MG63 (cell line): ENCODE measurements at regions not wholly inside any gene's neighbourhood (a gene's known extent, or its start where the extent isn't known, plus 50 kb on each side); places are given as distances from the start of the nearest gene placed in this dataset.
"Not testable (repeated sequence)": the region's sequence is repeated elsewhere in the genome, so short reads cannot be mapped to it uniquely, and the experiment has no call there.

Source experiments
- DNase-seq: peaks from one replicate; pipeline ENCODE4 v3.0.0-alpha.2; 2020
- H3K27me3 ChIP-seq: fragments of 250-450 bp; sonication (Bioruptor Pico); 2 replicates; pipeline ENCODE4 v1.5.1; 2020; ENCODE audit warnings: mild to moderate bottlenecking, moderate library complexity
- H3K36me3 ChIP-seq: fragments of 250-450 bp; sonication (Bioruptor Pico); 2 replicates; pipeline ENCODE4 v1.5.1; 2020; ENCODE audit warnings: mild to moderate bottlenecking, moderate library complexity
- H3K4me3 ChIP-seq: fragments of 250-450 bp; sonication (Bioruptor Pico); 2 replicates; pipeline ENCODE4 v1.5.1; 2020; ENCODE audit warnings: mild to moderate bottlenecking, moderate library complexity
- H3K9me3 ChIP-seq: fragments of 250-450 bp; sonication (Bioruptor Pico); 2 replicates; pipeline ENCODE4 v1.5.1; 2020; ENCODE audit warnings: mild to moderate bottlenecking, moderate library complexity

- H3K4me3 ChIP-seq, result no peak overlapping the region
- H3K27me3 ChIP-seq, result no peaks in the 10 kb centered on the region
- H3K36me3 ChIP-seq, result no peaks in the 10 kb centered on the region
- DNase-seq, result no peak
- H3K9me3 ChIP-seq, result no peaks in the 10 kb centered on the region
Observed at GRCh38 chr6:103124471-103124870, 1731.0 kb downstream of the GRIK2 start.

- Histone ChIP-seq H3K27me3 (no peaks in the 10 kb centered on the region), H3K36me3 (no peaks in the 10 kb centered on the region), H3K4me3 (no peak overlapping the region), H3K9me3 (no peaks in the 10 kb centered on the region)
- peak; percentile 40 for DNase-seq
Observed at GRCh38 chr6:103122766-103123601, 1729.5 kb downstream of the GRIK2 start.

DNA sequence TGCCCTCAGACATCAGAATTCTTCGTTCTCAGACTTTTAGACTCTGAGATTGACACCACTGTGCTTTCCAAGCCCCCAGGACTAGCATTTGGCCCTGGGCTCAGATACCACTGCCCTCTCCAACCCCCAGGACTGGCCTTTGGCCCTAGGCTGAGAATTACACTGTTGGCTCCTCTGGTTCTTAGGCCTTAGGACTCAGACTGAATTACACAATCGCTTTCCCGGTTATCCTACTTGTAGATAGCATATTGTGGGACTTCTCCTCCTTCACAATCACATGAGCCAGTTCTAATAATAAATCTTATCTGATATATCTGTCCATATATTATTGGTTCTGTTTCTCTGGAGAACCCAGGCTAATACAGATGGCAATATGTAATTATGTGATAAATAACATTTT, 1725.5 kb downstream of the GRIK2 start:
- H3K9me3 ChIP-seq, result no peaks in the 10 kb centered on the region
- no peaks in the 10 kb centered on the region for H3K27me3 ChIP-seq

GRCh38 chr6:103114582-103114981, 1721.1 kb downstream of the GRIK2 start:
- no peak for DNase-seq

More for the DNA sequence above, 1725.5 kb downstream of the GRIK2 start:
- Histone ChIP-seq H3K36me3 (no peaks in the 10 kb centered on the region), H3K4me3 (no peak overlapping the region)
- no peak for DNase-seq

DNA sequence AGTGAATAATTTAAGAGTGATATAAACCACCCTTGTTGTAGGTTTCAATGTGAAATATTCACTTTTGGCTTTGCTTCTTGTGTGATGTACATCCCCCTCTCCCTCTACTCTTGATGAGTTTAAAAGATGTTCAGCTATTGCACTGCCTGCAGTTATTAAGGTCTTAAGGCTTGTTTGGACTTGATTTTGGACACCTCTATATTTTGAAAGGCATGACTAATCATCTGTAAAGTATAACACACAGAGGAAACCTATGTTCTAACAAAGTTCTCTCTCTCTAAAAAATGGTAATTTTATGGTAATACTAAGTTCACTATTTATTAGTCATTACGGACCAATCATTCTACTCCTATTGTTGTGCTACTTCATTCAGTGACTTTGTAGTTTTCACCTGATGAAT, 1719.9 kb downstream of the GRIK2 start:
- DNase-seq, result no peak
- Histone ChIP-seq H3K27me3 (no peaks in the 10 kb centered on the region), H3K9me3 (no peaks in the 10 kb centered on the region), H3K4me3 (no peak overlapping the region), H3K36me3 (no peaks in the 10 kb centered on the region)

More at GRCh38 chr6:103114582-103114981, 1721.1 kb downstream of the GRIK2 start:
- Histone ChIP-seq H3K27me3 (no peaks in the 10 kb centered on the region), H3K36me3 (no peaks in the 10 kb centered on the region), H3K4me3 (no peak overlapping the region), H3K9me3 (no peaks in the 10 kb centered on the region)

DNA sequence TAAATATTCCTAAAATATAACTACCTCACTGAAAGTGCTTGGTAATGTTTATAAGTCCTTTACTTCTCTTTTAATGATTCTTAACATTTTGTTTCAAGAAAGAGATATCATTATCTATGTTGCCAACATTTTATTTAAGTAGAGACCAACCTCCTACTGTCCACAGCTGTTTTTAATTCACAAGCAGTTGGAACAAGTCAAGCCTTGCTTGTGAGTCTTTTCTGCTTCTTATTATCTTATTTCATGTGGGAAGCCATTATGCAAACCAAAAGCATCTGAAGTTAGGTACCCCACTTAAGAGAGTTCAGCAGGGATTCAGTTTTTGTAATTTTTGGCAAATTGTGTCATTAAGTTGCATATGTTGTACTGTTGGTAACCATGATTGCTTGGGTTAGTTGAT, 1714.5 kb downstream of the GRIK2 start:
- Histone ChIP-seq H3K9me3 (no peaks in the 10 kb centered on the region), H3K27me3 (no peaks in the 10 kb centered on the region), H3K4me3 (no peak overlapping the region), H3K36me3 (no peaks in the 10 kb centered on the region)
- no peak for DNase-seq

GRCh38 chr6:103105686-103106085, 1712.2 kb downstream of the GRIK2 start:
- no peaks in the 10 kb centered on the region for H3K27me3 ChIP-seq
- no peaks in the 10 kb centered on the region for H3K36me3 ChIP-seq
- no peaks in the 10 kb centered on the region for H3K9me3 ChIP-seq
- no peak for DNase-seq
- H3K4me3 ChIP-seq, result no peak overlapping the region

GRCh38 chr6:103101267-103101666, 1707.8 kb downstream of the GRIK2 start:
- DNase-seq, result no peak
- Histone ChIP-seq H3K4me3 (no peak overlapping the region), H3K27me3 (no peaks in the 10 kb centered on the region), H3K36me3 (no peaks in the 10 kb centered on the region), H3K9me3 (no peaks in the 10 kb centered on the region)

GRCh38 chr6:103092414-103092813, 1698.9 kb downstream of the GRIK2 start:
- H3K36me3 ChIP-seq, H3K27me3 ChIP-seq: not testable (repeated sequence)

DNA sequence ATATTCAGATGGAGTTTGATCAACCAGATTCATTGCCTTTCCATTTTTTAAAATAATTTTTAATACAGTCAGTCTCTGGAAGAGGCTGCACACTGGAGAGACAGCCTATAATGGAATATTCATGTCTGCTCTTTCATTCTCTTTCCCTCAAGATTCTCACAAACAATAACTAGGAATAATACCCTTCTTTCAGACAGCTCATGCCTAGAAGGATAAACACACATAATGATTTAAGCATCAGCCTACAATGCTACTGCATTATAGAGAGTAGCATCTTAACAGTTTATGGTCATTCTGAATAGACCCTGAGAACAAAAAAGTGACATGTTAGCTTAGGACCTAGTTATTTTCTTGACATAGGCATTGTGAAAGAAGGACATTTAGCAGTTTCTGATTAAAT, 1692.3 kb downstream of the GRIK2 start:
- Histone ChIP-seq H3K4me3 (no peak overlapping the region), H3K36me3 (no peaks in the 10 kb centered on the region), H3K27me3 (no peaks in the 10 kb centered on the region), H3K9me3 (no peaks in the 10 kb centered on the region)
- DNase-seq, result no peak

More at GRCh38 chr6:103092414-103092813, 1698.9 kb downstream of the GRIK2 start:
- H3K9me3 ChIP-seq, DNase-seq, H3K4me3 ChIP-seq: not testable (repeated sequence)

GRCh38 chr6:103081876-103082630, 1688.5 kb downstream of the GRIK2 start:
- Histone ChIP-seq H3K27me3 (no peaks in the 10 kb centered on the region), H3K4me3 (no peak overlapping the region), H3K9me3 (no peaks in the 10 kb centered on the region), H3K36me3 (no peaks in the 10 kb centered on the region)
- no peak for DNase-seq

DNA sequence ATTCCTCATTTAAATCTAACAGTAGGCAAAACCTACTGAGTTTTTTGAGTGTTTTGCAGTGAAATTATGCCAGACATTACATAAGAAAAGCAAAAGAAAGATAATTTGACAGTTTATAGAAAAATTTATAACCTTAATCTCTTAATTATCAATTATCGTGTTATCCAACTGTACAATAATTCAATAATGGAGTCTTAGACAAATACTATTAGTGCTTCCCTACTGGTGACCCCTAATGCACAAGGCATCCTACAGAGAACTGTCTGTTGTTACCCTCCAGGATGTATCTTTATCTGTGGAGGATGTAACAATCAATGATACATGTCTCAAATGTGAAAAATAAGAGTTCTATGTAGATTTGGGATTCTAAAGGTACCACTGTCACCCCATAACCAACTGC, 1687.6 kb downstream of the GRIK2 start:
- H3K27me3 ChIP-seq, result no peaks in the 10 kb centered on the region

DNA sequence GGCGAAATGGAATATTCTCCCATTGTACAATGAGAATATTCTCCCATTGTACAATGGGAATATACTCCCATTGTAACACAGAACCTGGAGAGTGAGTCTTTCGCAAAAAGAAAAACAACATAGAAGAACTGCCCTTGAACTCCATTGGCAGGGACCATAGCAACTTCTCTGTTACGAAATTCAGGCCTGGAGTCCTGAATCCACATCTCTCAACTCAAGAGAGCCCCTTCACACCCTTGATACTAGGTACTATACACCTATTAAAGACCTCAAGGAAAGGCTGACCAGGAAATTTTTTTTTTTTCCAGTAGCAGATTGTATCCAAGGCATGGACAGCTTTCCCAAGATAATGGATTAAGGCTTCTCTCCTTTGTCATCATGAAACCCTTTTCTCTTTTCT, 1687.0 kb downstream of the GRIK2 start:
- DNase-seq, result no peak

More for the DNA sequence above, 1687.6 kb downstream of the GRIK2 start:
- no peaks in the 10 kb centered on the region for H3K36me3 ChIP-seq
- no peak overlapping the region for H3K4me3 ChIP-seq
- H3K9me3 ChIP-seq, result no peaks in the 10 kb centered on the region
- no peak for DNase-seq

GRCh38 chr6:103079867-103080266, 1686.4 kb downstream of the GRIK2 start:
- Histone ChIP-seq H3K9me3 (no peaks in the 10 kb centered on the region), H3K36me3 (no peaks in the 10 kb centered on the region), H3K4me3 (no peak overlapping the region), H3K27me3 (no peaks in the 10 kb centered on the region)
- DNase-seq, result no peak

More for the DNA sequence above, 1687.0 kb downstream of the GRIK2 start:
- no peak overlapping the region for H3K4me3 ChIP-seq
- no peaks in the 10 kb centered on the region for H3K27me3 ChIP-seq
- no peaks in the 10 kb centered on the region for H3K36me3 ChIP-seq
- no peaks in the 10 kb centered on the region for H3K9me3 ChIP-seq

GRCh38 chr6:103062136-103062535, 1668.6 kb downstream of the GRIK2 start:
- Histone ChIP-seq H3K27me3 (no peaks in the 10 kb centered on the region), H3K9me3 (no peaks in the 10 kb centered on the region; the same call in 1 of the 2 replicates), H3K4me3 (no peak overlapping the region), H3K36me3 (no peaks in the 10 kb centered on the region)
- no peak for DNase-seq

- no peaks in the 10 kb centered on the region for H3K36me3 ChIP-seq
- no peaks in the 10 kb centered on the region for H3K27me3 ChIP-seq
- DNase-seq, result no peak
- H3K4me3 ChIP-seq, result no peak overlapping the region
- H3K9me3 ChIP-seq, result no peaks in the 10 kb centered on the region
Observed at GRCh38 chr6:103047567-103047966, 1654.1 kb downstream of the GRIK2 start.

DNA sequence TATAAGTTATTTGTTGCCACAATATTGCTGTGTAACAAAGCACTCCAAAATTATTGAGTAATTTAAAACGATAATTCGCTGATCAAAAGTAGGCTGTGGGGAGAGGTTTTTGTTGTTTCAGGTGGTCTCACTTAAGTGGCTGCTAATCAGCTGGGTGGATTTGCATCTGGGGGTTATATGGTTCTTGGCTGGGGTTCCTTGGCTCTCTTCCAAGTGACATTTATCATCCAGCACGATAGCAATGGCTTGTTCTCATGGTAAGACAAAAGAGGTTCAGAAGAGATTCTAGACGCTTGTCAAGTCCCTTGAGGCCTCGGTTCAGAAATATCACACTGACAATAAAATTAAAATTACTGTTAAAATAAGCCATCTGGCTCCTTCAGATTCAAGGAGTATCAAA, 1648.8 kb downstream of the GRIK2 start:
- Histone ChIP-seq H3K9me3 (no peaks in the 10 kb centered on the region), H3K4me3 (no peak overlapping the region), H3K36me3 (no peaks in the 10 kb centered on the region), H3K27me3 (no peaks in the 10 kb centered on the region)
- DNase-seq, result no peak

DNA sequence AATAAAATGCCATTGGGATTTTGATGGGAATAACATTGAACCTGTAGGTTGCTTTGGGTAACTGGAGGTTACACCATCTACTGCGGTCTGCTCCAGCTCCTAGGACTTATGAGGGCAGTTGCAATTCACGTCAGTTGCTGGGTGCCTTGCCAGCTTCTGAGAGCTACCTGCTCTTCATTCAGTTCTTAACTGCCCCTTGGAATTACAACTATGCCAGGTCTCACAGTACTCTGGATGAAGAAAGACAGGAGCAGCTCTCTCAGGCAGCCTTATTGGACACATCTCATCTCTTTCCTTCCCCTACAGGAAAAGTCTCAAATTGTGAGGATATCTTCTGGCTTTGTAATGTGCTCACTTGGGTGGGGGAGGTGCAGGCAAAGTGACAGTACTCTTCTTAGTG, 1643.3 kb downstream of the GRIK2 start:
- no peaks in the 10 kb centered on the region for H3K36me3 ChIP-seq
- H3K9me3 ChIP-seq, result no peaks in the 10 kb centered on the region
- DNase-seq, result no peak
- no peak overlapping the region for H3K4me3 ChIP-seq
- H3K27me3 ChIP-seq, result no peaks in the 10 kb centered on the region
